T-helper 2 cell treated with Interferon-gamma antibody and Interleukin-4, amounts not matched to agents 5 μg/mL and 100 μg/mL, for 36 hours (primary cell): ENCODE measurements at regions not wholly inside any gene's neighbourhood (a gene's known extent, or its start where the extent isn't known, plus 50 kb on each side); places are given as distances from the start of the nearest gene placed in this dataset.

Source experiments
- DNase-seq: peaks from one replicate; pipeline ENCODE4 v3.0.0; 2021; ENCODE audit warnings: low spot score
- H3K27ac Mint-ChIP-seq: one replicate; pipeline ENCODE4 v1.8.0; 2021; ENCODE audit warnings: mild to moderate bottlenecking, mixed read lengths
- H3K27me3 Mint-ChIP-seq: one replicate; pipeline ENCODE4 v1.8.0; 2021; ENCODE audit warnings: low read depth, mixed read lengths
- H3K36me3 Mint-ChIP-seq: one replicate; pipeline ENCODE4 v1.8.0; 2021; ENCODE audit warnings: low read depth, mixed read lengths
- H3K4me1 Mint-ChIP-seq: one replicate; pipeline ENCODE4 v1.8.0; 2021; ENCODE audit warnings: low read depth, mixed read lengths
- H3K4me3 Mint-ChIP-seq: one replicate; pipeline ENCODE4 v1.8.0; 2022; ENCODE audit warnings: mild to moderate bottlenecking, moderate library complexity, mixed read lengths
- H3K9me3 Mint-ChIP-seq: one replicate; pipeline ENCODE4 v1.8.0; 2021; ENCODE audit warnings: mixed read lengths

- Mint-ChIP-seq H3K4me3 (peak overlapping the region; percentile 39), H3K27me3 (peaks cover 22% of the 10 kb centered on the region)
These were observed 71.8 kb downstream of the IER5 start for GRCh38 chr1:181160322-181160721.

GRCh38 chr1:181160998-181161870 lies 72.7 kb downstream of the IER5 start:
- Mint-ChIP-seq H3K4me1 (peaks cover 31% of the 10 kb centered on the region), H3K36me3 (peaks cover 19% of the 10 kb centered on the region), H3K9me3 (peaks cover 38% of the 10 kb centered on the region), H3K4me3 (no peak overlapping the region), H3K27ac (peak overlapping the region; percentile 44), H3K27me3 (peaks cover 18% of the 10 kb centered on the region)
- no peak for DNase-seq

More at GRCh38 chr1:181160322-181160721, 71.8 kb downstream of the IER5 start:
- DNase-seq: no peak
- H3K36me3 Mint-ChIP-seq: peaks cover 20% of the 10 kb centered on the region
- H3K4me1 Mint-ChIP-seq: peaks cover 29% of the 10 kb centered on the region
- peak overlapping the region; percentile 85 for H3K27ac Mint-ChIP-seq
- H3K9me3 Mint-ChIP-seq: peaks cover 37% of the 10 kb centered on the region

GRCh38 chr1:181163662-181164061 lies 75.2 kb downstream of the IER5 start:
- DNase-seq: no peak
- Mint-ChIP-seq H3K36me3 (peaks cover 18% of the 10 kb centered on the region), H3K4me3 (no peak overlapping the region), H3K4me1 (peaks cover 26% of the 10 kb centered on the region), H3K27ac (no peak overlapping the region), H3K27me3 (peaks cover 5% of the 10 kb centered on the region), H3K9me3 (peaks cover 38% of the 10 kb centered on the region)

GRCh38 chr1:181166377-181167196 lies 78.1 kb downstream of the IER5 start:
- Mint-ChIP-seq H3K9me3 (peaks cover 36% of the 10 kb centered on the region), H3K36me3 (peaks cover 18% of the 10 kb centered on the region), H3K27ac (no peak overlapping the region), H3K4me1 (peaks cover 5% of the 10 kb centered on the region), H3K27me3 (peaks cover 5% of the 10 kb centered on the region), H3K4me3 (peak overlapping the region; percentile 55)
- DNase-seq: peak; percentile 68

- peaks cover 25% of the 10 kb centered on the region for H3K9me3 Mint-ChIP-seq
- H3K4me3 Mint-ChIP-seq: no peak overlapping the region
- peaks cover 4% of the 10 kb centered on the region for H3K36me3 Mint-ChIP-seq
- peaks cover 5% of the 10 kb centered on the region for H3K4me1 Mint-ChIP-seq
- H3K27ac Mint-ChIP-seq: no peak overlapping the region
- DNase-seq: no peak
- H3K27me3 Mint-ChIP-seq: peaks cover 5% of the 10 kb centered on the region
These were observed 80.9 kb downstream of the IER5 start for GRCh38 chr1:181169281-181169865.

- no peak for DNase-seq
- peaks cover 3% of the 10 kb centered on the region for H3K27me3 Mint-ChIP-seq
- H3K4me3 Mint-ChIP-seq: no peak overlapping the region
- H3K9me3 Mint-ChIP-seq: peaks cover 16% of the 10 kb centered on the region
- H3K27ac Mint-ChIP-seq: no peak overlapping the region
- peaks cover 6% of the 10 kb centered on the region for H3K4me1 Mint-ChIP-seq
- peaks cover 2% of the 10 kb centered on the region for H3K36me3 Mint-ChIP-seq
These were observed 81.7 kb downstream of the IER5 start for GRCh38 chr1:181170194-181170593.

GRCh38 chr1:181172082-181172481 lies 83.6 kb downstream of the IER5 start:
- Mint-ChIP-seq H3K27me3 (peaks cover 9% of the 10 kb centered on the region), H3K4me3 (no peak overlapping the region), H3K27ac (no peak overlapping the region), H3K36me3 (no peaks in the 10 kb centered on the region), H3K9me3 (peaks cover 14% of the 10 kb centered on the region), H3K4me1 (peaks cover 1% of the 10 kb centered on the region)
- DNase-seq: no peak

- Mint-ChIP-seq H3K27ac (no peak overlapping the region), H3K9me3 (peaks cover 14% of the 10 kb centered on the region), H3K36me3 (no peaks in the 10 kb centered on the region), H3K4me1 (peaks cover 1% of the 10 kb centered on the region), H3K4me3 (no peak overlapping the region), H3K27me3 (peaks cover 9% of the 10 kb centered on the region)
- no peak for DNase-seq
These were observed 85.4 kb downstream of the IER5 start for GRCh38 chr1:181173761-181174447.

GRCh38 chr1:181174861-181175260 lies 86.4 kb downstream of the IER5 start:
- H3K9me3 Mint-ChIP-seq: peaks cover 14% of the 10 kb centered on the region
- DNase-seq: no peak
- H3K4me1 Mint-ChIP-seq: peaks cover 7% of the 10 kb centered on the region
- peaks cover 15% of the 10 kb centered on the region for H3K27me3 Mint-ChIP-seq
- no peaks in the 10 kb centered on the region for H3K36me3 Mint-ChIP-seq
- H3K4me3 Mint-ChIP-seq: no peak overlapping the region
- no peak overlapping the region for H3K27ac Mint-ChIP-seq

- Mint-ChIP-seq H3K36me3 (no peaks in the 10 kb centered on the region), H3K27ac (no peak overlapping the region), H3K4me1 (peaks cover 12% of the 10 kb centered on the region), H3K4me3 (no peak overlapping the region), H3K27me3 (peaks cover 19% of the 10 kb centered on the region), H3K9me3 (peaks cover 14% of the 10 kb centered on the region)
- DNase-seq: no peak
These were observed 86.9 kb downstream of the IER5 start for GRCh38 chr1:181175356-181175910.

GRCh38 chr1:181175955-181176354 lies 87.5 kb downstream of the IER5 start:
- no peak for DNase-seq
- H3K4me1 Mint-ChIP-seq: peaks cover 12% of the 10 kb centered on the region
- no peak overlapping the region for H3K4me3 Mint-ChIP-seq
- H3K27ac Mint-ChIP-seq: no peak overlapping the region
- H3K36me3 Mint-ChIP-seq: no peaks in the 10 kb centered on the region
- peaks cover 14% of the 10 kb centered on the region for H3K9me3 Mint-ChIP-seq
- H3K27me3 Mint-ChIP-seq: peaks cover 19% of the 10 kb centered on the region

- H3K36me3 Mint-ChIP-seq: no peaks in the 10 kb centered on the region
- H3K27me3 Mint-ChIP-seq: peaks cover 18% of the 10 kb centered on the region
- no peak overlapping the region for H3K27ac Mint-ChIP-seq
- peaks cover 12% of the 10 kb centered on the region for H3K4me1 Mint-ChIP-seq
- DNase-seq: no peak
- peaks cover under 1% of the 10 kb centered on the region for H3K9me3 Mint-ChIP-seq
- no peak overlapping the region for H3K4me3 Mint-ChIP-seq
These were observed 89.9 kb downstream of the IER5 start for GRCh38 chr1:181178241-181178879.
